Right atrium auricular region (tissue), 2 donors: ENCODE measurements at regions not wholly inside any gene's neighbourhood (a gene's known extent, or its start where the extent isn't known, plus 50 kb on each side); places are given as distances from the start of the nearest gene placed in this dataset.

ENCODE experiments used
- DNase-seq: peaks from one replicate; pipeline ENCODE4 v3.0.0-alpha.2; 2019; ENCODE audit warnings: low spot score
- H3K27ac ChIP-seq, 2 donors: fragments of 200-600 bp; sonication (generic); 1 replicate in 1 of 2; 2 replicates in 1 of 2; pipeline ENCODE4 v1.5.1; 2016 to 2019
- H3K27me3 ChIP-seq, 2 donors: fragments of 200-600 bp; sonication (generic); one replicate each; pipeline versions ENCODE4 v1.5.1 to v1.6.0; 2017 to 2019
- H3K36me3 ChIP-seq: fragments of 200-600 bp; sonication (generic); one replicate; pipeline ENCODE4 v1.5.1; 2016
- H3K4me1 ChIP-seq, 2 donors: fragments of 200-600 bp; sonication (generic); one replicate each; pipeline versions ENCODE4 v1.5.1 to v1.6.0; 2017 to 2019
- H3K4me3 ChIP-seq, 2 donors: fragments of 200-600 bp; sonication (generic); 1 replicate in 1 of 2; 2 replicates in 1 of 2; pipeline ENCODE4 v1.5.1; 2017 to 2019; ENCODE audit warnings: mild to moderate bottlenecking in 1 of 2, moderate library complexity in 1 of 2
- H3K9me3 ChIP-seq, 2 donors: fragments of 200-600 bp; sonication (generic); one replicate each; pipeline ENCODE4 v1.5.1; 2019
- TF ChIP-seq, protein P1 (sequence below), 2 donors: fragments of 200-600 bp; sonication (generic); IDR thresholded peaks; one replicate each; pipeline ENCODE4 v1.5.1; 2019; ENCODE audit warnings: antibody characterized with exemption in 2 of 2

DNA sequence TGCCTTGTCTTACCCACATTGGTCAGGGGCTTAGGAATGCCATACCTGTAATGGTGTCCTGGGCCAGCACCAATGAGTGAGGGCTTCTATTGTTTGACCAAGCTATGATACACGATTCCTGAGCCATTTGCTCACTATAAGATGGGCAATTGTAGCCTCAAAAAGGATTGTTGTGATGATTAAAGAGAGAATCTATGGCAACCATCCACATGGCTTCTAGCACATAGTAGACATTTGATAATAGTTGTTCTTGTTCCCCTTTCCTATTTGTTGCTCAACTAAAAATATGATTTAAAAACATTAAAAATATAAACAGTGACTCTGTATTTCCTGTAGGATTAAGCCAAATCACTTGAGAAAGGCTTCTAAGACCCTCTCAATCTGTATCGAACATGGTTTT lies 366.1 kb downstream of the PCNX1 start:
- no peaks in the 10 kb centered on the region for H3K4me1 ChIP-seq
- H3K4me3 ChIP-seq: no peak overlapping the region
- no peaks in the 10 kb centered on the region for H3K9me3 ChIP-seq
- no peak overlapping the region for H3K27ac ChIP-seq
- no peaks in the 10 kb centered on the region for H3K36me3 ChIP-seq
- no peaks in the 10 kb centered on the region for H3K27me3 ChIP-seq
- TF ChIP-seq, protein P1, sequence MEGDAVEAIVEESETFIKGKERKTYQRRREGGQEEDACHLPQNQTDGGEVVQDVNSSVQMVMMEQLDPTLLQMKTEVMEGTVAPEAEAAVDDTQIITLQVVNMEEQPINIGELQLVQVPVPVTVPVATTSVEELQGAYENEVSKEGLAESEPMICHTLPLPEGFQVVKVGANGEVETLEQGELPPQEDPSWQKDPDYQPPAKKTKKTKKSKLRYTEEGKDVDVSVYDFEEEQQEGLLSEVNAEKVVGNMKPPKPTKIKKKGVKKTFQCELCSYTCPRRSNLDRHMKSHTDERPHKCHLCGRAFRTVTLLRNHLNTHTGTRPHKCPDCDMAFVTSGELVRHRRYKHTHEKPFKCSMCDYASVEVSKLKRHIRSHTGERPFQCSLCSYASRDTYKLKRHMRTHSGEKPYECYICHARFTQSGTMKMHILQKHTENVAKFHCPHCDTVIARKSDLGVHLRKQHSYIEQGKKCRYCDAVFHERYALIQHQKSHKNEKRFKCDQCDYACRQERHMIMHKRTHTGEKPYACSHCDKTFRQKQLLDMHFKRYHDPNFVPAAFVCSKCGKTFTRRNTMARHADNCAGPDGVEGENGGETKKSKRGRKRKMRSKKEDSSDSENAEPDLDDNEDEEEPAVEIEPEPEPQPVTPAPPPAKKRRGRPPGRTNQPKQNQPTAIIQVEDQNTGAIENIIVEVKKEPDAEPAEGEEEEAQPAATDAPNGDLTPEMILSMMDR (IDR thresholded peaks at IDR 0.05): no peak
- no peak for DNase-seq

DNA sequence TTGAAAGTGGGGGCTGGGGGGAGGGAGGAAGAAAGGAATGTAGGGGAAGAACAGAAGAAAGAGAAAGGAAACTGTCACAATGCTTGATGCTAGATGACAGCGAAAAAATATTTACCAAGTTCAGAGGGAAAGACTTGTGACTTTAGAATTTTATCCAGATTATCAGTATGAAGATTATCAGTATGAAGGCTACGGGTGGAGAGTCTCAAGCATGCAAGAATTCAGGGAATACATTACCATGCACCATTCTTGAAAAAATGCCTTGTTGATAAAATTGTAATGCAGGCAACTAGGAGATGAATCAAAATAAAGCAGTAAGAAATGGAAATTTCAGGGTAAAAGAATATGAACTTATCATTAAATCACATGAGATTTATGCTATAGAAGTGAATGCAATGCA lies 376.8 kb downstream of the PCNX1 start:
- Histone ChIP-seq H3K27me3 (no peaks in the 10 kb centered on the region), H3K36me3 (no peaks in the 10 kb centered on the region), H3K27ac (no peak overlapping the region), H3K4me3 (no peak overlapping the region), H3K4me1 (no peaks in the 10 kb centered on the region), H3K9me3 (peaks cover 0 to 8% of the 10 kb centered on the region in 2 donors)
- DNase-seq: no peak
- TF ChIP-seq, protein P1 (IDR thresholded peaks at IDR 0.05): no peak

DNA sequence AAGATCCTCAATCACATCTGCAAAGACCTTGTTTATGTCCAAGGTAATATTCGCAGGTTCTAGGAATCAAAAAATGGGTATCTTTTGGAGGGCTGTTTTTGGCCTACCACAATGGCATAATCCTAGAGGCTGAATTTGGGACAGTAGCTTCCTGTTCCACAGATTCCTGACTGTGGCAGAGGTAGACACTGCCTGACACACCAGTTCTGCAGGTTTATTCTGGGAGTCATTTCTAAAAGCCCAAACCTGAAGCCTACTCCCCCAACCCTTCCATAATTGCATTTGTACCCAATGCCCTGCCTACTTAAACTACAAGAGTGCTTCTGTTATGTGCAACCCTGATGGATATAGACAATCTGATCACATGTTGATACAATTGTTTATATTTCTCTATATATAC lies 378.9 kb downstream of the PCNX1 start:
- peaks cover 0 to 8% of the 10 kb centered on the region in 2 donors for H3K9me3 ChIP-seq
- DNase-seq: no peak
- H3K36me3 ChIP-seq: no peaks in the 10 kb centered on the region
- TF ChIP-seq, protein P1 (IDR thresholded peaks at IDR 0.05): no peak
- no peak overlapping the region for H3K27ac ChIP-seq
- no peaks in the 10 kb centered on the region for H3K4me1 ChIP-seq
- H3K27me3 ChIP-seq: no peaks in the 10 kb centered on the region
- H3K4me3 ChIP-seq: no peak overlapping the region

DNA sequence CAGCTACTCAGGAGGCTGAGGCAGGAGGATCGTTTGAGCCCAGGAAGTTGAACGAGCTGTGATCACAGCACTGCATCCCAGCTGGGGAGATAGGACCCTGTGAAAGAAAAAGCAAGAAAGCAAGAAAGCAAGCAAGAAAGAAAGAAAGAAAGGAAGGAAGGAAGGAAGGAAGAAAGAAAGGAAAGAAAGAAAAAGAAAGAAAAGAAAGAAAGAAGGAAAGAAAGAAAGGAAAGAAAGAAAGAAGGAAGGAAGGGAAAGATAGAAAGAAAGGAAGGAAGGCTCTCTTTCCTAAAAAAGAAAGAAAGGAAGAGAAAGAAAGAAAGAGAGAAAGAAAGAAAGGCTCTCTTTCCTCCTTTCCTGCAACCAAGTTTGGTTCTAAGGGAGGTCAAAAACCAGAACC lies 380.3 kb downstream of the PCNX1 start:
- Histone ChIP-seq H3K27ac (no peak overlapping the region), H3K4me1 (no peaks in the 10 kb centered on the region), H3K36me3 (no peaks in the 10 kb centered on the region), H3K9me3 (peaks cover 0 to 8% of the 10 kb centered on the region in 2 donors), H3K4me3 (no peak overlapping the region), H3K27me3 (no peaks in the 10 kb centered on the region)
- TF ChIP-seq, protein P1 (IDR thresholded peaks at IDR 0.05): no peak
- no peak for DNase-seq

DNA sequence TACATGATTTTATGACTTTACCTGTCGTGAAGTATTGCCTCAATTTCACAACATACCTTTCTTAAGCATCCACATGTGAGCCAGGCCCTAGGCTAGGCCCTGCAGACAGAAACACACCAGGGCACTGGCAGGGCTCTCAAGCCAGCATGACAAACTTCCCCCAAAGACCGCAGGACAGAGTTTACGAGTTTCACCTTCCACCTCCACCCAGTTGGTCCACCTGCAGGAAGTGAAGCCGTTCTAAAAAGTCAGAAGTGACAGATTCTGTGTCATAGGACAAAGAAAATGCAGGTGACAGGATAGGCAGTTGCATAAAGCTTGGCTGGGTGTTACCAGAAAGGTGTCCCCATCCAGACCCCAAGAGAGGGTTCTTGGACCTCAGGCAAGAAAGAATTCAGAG lies 382.3 kb downstream of the PCNX1 start:
- Histone ChIP-seq H3K27ac (no peak overlapping the region), H3K27me3 (no peaks in the 10 kb centered on the region), H3K4me3 (no peak overlapping the region), H3K36me3 (no peaks in the 10 kb centered on the region), H3K9me3 (peaks cover 0 to 8% of the 10 kb centered on the region in 2 donors), H3K4me1 (no peaks in the 10 kb centered on the region)
- TF ChIP-seq, protein P1 (IDR thresholded peaks at IDR 0.05): no peak
- DNase-seq: no peak

DNA sequence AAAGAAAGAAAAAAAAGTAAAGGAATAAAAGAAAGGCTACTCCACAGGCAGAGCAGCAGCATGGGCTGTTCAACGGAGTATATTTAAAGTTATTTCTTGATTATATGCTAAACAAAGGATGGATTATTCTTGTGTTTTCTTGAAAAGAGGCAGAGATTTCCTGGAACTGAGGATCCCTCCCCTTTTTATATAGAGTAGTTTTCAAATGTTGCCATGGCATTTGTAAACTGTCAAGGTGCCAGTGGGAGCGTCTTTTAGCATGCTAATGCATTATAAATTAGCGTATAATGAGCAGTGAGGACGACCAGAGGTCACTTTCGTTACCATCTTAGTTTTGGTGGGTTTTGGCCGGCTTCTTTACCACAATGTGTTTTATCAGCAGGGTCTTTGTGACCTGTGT lies 383.0 kb downstream of the PCNX1 start:
- H3K9me3 ChIP-seq: peaks cover 0 to 2% of the 10 kb centered on the region in 2 donors
- H3K4me1 ChIP-seq: no peaks in the 10 kb centered on the region
- TF ChIP-seq, protein P1 (IDR thresholded peaks at IDR 0.05): no peak
- no peak for DNase-seq
- no peaks in the 10 kb centered on the region for H3K36me3 ChIP-seq
- no peak overlapping the region for H3K4me3 ChIP-seq
- H3K27ac ChIP-seq: no peak overlapping the region
- H3K27me3 ChIP-seq: no peaks in the 10 kb centered on the region
